Activated T-cell treated with anti-CD3 and anti-CD28 coated beads, Interleukin-2, amount 50 U/mL, for 48 hours (primary cell): ENCODE measurements at regions not wholly inside any gene's neighbourhood (a gene's known extent, or its start where the extent isn't known, plus 50 kb on each side); places are given as distances from the start of the nearest gene placed in this dataset.

Experiments used
- DNase-seq, 2 experiments: peaks; one replicate each; pipeline ENCODE4 v3.0.0-alpha.2; 2020

GRCh38 chr14:48974994-48975393 is 611.2 kb downstream of the RPS29 start:
- DNase-seq = no peak

- DNase-seq = no peak
Measured at GRCh38 chr14:48973151-48973550, 613.0 kb downstream of the RPS29 start.

- DNase-seq = no peak
Measured at GRCh38 chr14:48970943-48971342, 615.2 kb downstream of the RPS29 start.

GRCh38 chr14:48967419-48967818 is 618.8 kb downstream of the RPS29 start:
- no peak for DNase-seq

GRCh38 chr14:48963231-48963790 is 622.9 kb downstream of the RPS29 start:
- no peak for DNase-seq

GRCh38 chr14:48957486-48957885 is 628.7 kb downstream of the RPS29 start:
- DNase-seq = no peak

GRCh38 chr14:48955857-48956256 is 630.3 kb downstream of the RPS29 start:
- no peak for DNase-seq

GRCh38 chr14:48954446-48954845 is 631.7 kb downstream of the RPS29 start:
- DNase-seq = no peak

- DNase-seq = no peak
Measured at GRCh38 chr14:48944809-48945208, 641.4 kb downstream of the RPS29 start.

- no peak for DNase-seq
Measured at GRCh38 chr14:48943913-48944312, 642.3 kb downstream of the RPS29 start.

- no peak for DNase-seq
Measured at GRCh38 chr14:48937541-48938195, 648.5 kb downstream of the RPS29 start.

- DNase-seq = no peak
Measured at GRCh38 chr14:48936849-48937248, 649.3 kb downstream of the RPS29 start.

- no peak for DNase-seq
Measured at GRCh38 chr14:48936362-48936761, 649.8 kb downstream of the RPS29 start.

- DNase-seq = no peak
Measured at GRCh38 chr14:48925184-48925583, 661.0 kb downstream of the RPS29 start.

- no peak for DNase-seq
Measured at GRCh38 chr14:48914921-48915320, 671.3 kb downstream of the RPS29 start.

- no peak for DNase-seq
Measured at GRCh38 chr14:48914382-48914781, 671.8 kb downstream of the RPS29 start.

- no peak for DNase-seq
Measured at GRCh38 chr14:48900565-48900964, 685.6 kb downstream of the RPS29 start.

- no peak for DNase-seq
Measured at GRCh38 chr14:48890333-48890732, 695.8 kb downstream of the RPS29 start.

- DNase-seq = no peak
Measured at GRCh38 chr14:48876806-48877340, 709.3 kb downstream of the RPS29 start.

- no peak for DNase-seq
Measured at GRCh38 chr14:48874711-48875110, 711.5 kb downstream of the RPS29 start.

GRCh38 chr14:48857366-48857765 is 728.8 kb downstream of the RPS29 start:
- no peak for DNase-seq

- no peak for DNase-seq
Measured at GRCh38 chr14:48853159-48853558, 733.0 kb downstream of the RPS29 start.

- DNase-seq = no peak
Measured at GRCh38 chr14:48849741-48850322, 736.3 kb downstream of the RPS29 start.

GRCh38 chr14:48842785-48843184 is 743.4 kb downstream of the RPS29 start:
- DNase-seq = no peak
